ENCODE measurements at regions not wholly inside any gene's neighbourhood (a gene's known extent, or its start where the extent isn't known, plus 50 kb on each side); places are given as distances from the start of the nearest gene placed in this dataset.

DNA sequence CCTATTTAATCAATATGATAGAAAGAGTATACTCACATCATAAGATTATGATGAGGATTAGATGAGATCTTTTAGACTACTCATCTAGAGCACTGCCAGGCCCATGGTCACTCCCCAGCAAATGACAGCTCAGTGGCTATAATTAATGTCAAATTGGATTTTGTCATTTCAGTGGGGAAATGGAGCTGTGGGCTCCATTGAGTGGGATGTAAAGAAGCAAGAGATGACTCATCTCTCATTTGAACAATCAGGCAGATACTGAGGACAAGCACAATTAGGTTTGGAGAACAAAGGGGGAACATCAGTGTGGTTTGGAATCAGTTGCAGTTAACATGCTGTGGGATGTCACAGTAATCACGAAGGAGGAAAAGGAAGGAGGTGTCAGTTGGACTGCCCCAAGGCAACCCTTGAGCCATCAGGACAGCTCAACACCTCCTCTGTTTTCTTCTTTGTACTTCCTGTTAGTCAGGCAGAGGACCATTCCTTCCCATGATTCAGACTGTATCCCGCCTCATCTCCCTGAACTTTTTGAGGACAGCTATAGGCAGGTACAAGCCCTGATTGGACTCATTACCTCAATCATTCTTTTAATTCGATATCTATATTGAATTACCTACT is 473.7 kb upstream of the ISX start:
- TF ChIP-seq POLR2AphosphoS5 (IDR thresholded peaks at IDR 0.05; ENCODE audit: low read depth, low read length) (no peak), POLR2A (IDR thresholded peaks at IDR 0.05; ENCODE audit: low read depth, low read length) (no peak), POU2F2 (IDR thresholded peaks at IDR 0.05; ENCODE audit: low read depth, low read length) (no peak), TAF1 (IDR thresholded peaks at IDR 0.05; ENCODE audit: low read depth, low read length) (no peak), PAX5 (IDR thresholded peaks at IDR 0.05; ENCODE audit: insufficient read depth, low read length, severe bottlenecking) (no peak), SPI1 (IDR thresholded peaks at IDR 0.05; ENCODE audit: low read depth, low read length) (no peak)
